Glutamatergic neuron (in vitro differentiated cells): ENCODE measurements at regions not wholly inside any gene's neighbourhood (a gene's known extent, or its start where the extent isn't known, plus 50 kb on each side); places are given as distances from the start of the nearest gene placed in this dataset.

Experiments used
- DNase-seq: peaks from one replicate; pipeline ENCODE4 v3.0.0; 2022
- H3K27ac Mint-ChIP-seq: one replicate; pipeline ENCODE4 v1.8.0; 2020; ENCODE audit warnings: mild to moderate bottlenecking, mixed read lengths, inconsistent platforms; ENCODE audit not compliant: unreplicated experiment
- H3K27me3 Mint-ChIP-seq: one replicate; pipeline ENCODE4 v1.8.0; 2020; ENCODE audit warnings: mild to moderate bottlenecking, moderate library complexity, mixed read lengths, inconsistent platforms; ENCODE audit not compliant: unreplicated experiment
- H3K36me3 Mint-ChIP-seq: one replicate; pipeline ENCODE4 v1.8.0; 2020; ENCODE audit warnings: mild to moderate bottlenecking, mixed read lengths, inconsistent platforms; ENCODE audit not compliant: unreplicated experiment
- H3K4me1 Mint-ChIP-seq: one replicate; pipeline ENCODE4 v1.8.0; 2020; ENCODE audit warnings: mild to moderate bottlenecking, low read depth, mixed read lengths, inconsistent platforms; ENCODE audit not compliant: unreplicated experiment
- H3K4me3 Mint-ChIP-seq: one replicate; pipeline ENCODE4 v1.8.0; 2020; ENCODE audit warnings: mild to moderate bottlenecking, mixed read lengths, inconsistent platforms; ENCODE audit not compliant: unreplicated experiment
- H3K9me3 Mint-ChIP-seq: one replicate; pipeline ENCODE4 v1.8.0; 2020; ENCODE audit warnings: mild to moderate bottlenecking, moderate library complexity, mixed read lengths, inconsistent platforms; ENCODE audit not compliant: unreplicated experiment
- TF ChIP-seq, protein P1 (sequence below): fragments of 200-600 bp; sonication (generic); IDR thresholded peaks from one replicate; pipeline ENCODE4 v1.5.0; 2021; ENCODE audit not compliant: partially characterized antibody, unreplicated experiment

GRCh38 chr10:108069096-108069495 is 904.6 kb upstream of the SORCS1 start:
- no peak for DNase-seq
- no peaks in the 10 kb centered on the region for H3K36me3 Mint-ChIP-seq
- H3K27ac Mint-ChIP-seq = no peak overlapping the region
- H3K4me1 Mint-ChIP-seq = no peaks in the 10 kb centered on the region
- H3K9me3 Mint-ChIP-seq = no peaks in the 10 kb centered on the region
- TF ChIP-seq, protein P1, sequence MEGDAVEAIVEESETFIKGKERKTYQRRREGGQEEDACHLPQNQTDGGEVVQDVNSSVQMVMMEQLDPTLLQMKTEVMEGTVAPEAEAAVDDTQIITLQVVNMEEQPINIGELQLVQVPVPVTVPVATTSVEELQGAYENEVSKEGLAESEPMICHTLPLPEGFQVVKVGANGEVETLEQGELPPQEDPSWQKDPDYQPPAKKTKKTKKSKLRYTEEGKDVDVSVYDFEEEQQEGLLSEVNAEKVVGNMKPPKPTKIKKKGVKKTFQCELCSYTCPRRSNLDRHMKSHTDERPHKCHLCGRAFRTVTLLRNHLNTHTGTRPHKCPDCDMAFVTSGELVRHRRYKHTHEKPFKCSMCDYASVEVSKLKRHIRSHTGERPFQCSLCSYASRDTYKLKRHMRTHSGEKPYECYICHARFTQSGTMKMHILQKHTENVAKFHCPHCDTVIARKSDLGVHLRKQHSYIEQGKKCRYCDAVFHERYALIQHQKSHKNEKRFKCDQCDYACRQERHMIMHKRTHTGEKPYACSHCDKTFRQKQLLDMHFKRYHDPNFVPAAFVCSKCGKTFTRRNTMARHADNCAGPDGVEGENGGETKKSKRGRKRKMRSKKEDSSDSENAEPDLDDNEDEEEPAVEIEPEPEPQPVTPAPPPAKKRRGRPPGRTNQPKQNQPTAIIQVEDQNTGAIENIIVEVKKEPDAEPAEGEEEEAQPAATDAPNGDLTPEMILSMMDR = no peak
- H3K27me3 Mint-ChIP-seq = no peaks in the 10 kb centered on the region
- no peak overlapping the region for H3K4me3 Mint-ChIP-seq

DNA sequence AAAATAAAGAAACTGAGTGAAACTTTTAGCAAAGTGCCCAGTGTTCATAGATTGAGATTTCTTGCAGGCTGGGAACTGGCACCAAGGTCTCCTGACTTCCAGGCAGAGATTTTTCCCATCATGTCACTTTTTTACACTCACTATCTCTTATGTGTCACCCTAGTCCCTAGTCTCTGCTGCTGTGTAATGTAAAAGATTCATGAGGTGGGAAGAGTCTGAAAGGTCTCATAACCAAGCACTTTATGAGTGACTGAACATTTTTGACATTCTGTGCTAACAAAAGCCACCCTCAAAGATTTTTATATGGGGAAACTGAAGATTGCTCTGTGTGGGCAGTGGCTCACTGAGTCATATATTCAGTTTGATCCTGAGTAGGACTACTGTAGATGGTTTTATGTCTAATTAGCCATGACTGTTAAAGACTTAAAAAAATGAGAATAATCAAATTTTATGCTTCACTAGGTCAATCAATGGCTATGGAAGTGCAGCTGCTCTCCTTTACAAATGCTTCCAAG is 900.3 kb upstream of the SORCS1 start:
- Mint-ChIP-seq H3K4me1 (no peaks in the 10 kb centered on the region), H3K9me3 (no peaks in the 10 kb centered on the region), H3K4me3 (no peak overlapping the region), H3K27me3 (no peaks in the 10 kb centered on the region), H3K27ac (no peak overlapping the region), H3K36me3 (no peaks in the 10 kb centered on the region)
- TF ChIP-seq, protein P1 = no peak
- DNase-seq = no peak

- no peak for DNase-seq
- no peaks in the 10 kb centered on the region for H3K36me3 Mint-ChIP-seq
- H3K4me3 Mint-ChIP-seq = no peak overlapping the region
- no peaks in the 10 kb centered on the region for H3K9me3 Mint-ChIP-seq
- H3K27ac Mint-ChIP-seq = no peak overlapping the region
- H3K4me1 Mint-ChIP-seq = no peaks in the 10 kb centered on the region
- H3K27me3 Mint-ChIP-seq = no peaks in the 10 kb centered on the region
- TF ChIP-seq, protein P1 = no peak
Observed at GRCh38 chr10:108060246-108060645, 895.7 kb upstream of the SORCS1 start.

GRCh38 chr10:108055506-108055905 is 891.0 kb upstream of the SORCS1 start:
- TF ChIP-seq, protein P1 = no peak
- H3K9me3 Mint-ChIP-seq = no peaks in the 10 kb centered on the region
- no peaks in the 10 kb centered on the region for H3K4me1 Mint-ChIP-seq
- no peaks in the 10 kb centered on the region for H3K36me3 Mint-ChIP-seq
- no peaks in the 10 kb centered on the region for H3K27me3 Mint-ChIP-seq
- no peak overlapping the region for H3K4me3 Mint-ChIP-seq
- DNase-seq = no peak
- H3K27ac Mint-ChIP-seq = no peak overlapping the region

- Mint-ChIP-seq H3K27ac (no peak overlapping the region), H3K9me3 (no peaks in the 10 kb centered on the region), H3K36me3 (no peaks in the 10 kb centered on the region), H3K4me1 (no peaks in the 10 kb centered on the region), H3K27me3 (no peaks in the 10 kb centered on the region), H3K4me3 (no peak overlapping the region)
- TF ChIP-seq, protein P1 = no peak
- DNase-seq = no peak
Observed at GRCh38 chr10:108052981-108053380, 888.5 kb upstream of the SORCS1 start.
